ENCODE measurements at regions not wholly inside any gene's neighbourhood (a gene's known extent, or its start where the extent isn't known, plus 50 kb on each side); places are given as distances from the start of the nearest gene placed in this dataset.

DNA sequence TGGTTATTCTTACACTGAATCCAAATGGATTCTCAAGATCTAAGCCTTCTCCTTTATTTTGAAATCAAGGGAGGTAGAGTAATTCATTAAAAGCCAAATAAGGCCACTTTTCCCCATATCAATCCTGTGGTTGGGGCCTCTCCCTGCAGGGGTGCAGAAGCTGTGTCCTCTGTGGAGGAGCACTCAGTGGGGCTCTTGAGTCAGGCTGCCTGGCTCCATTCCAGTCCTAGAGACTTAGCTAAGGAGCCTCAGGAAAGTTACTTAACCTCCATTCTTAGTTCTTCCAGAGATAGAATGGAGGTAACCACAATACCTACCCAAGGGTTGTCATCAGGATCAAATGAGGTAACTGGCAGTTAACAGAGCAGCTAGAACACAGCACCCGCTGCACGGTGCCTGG, 564.3 kb downstream of the CMPK2 start:
- DNase-seq = no peak

DNA sequence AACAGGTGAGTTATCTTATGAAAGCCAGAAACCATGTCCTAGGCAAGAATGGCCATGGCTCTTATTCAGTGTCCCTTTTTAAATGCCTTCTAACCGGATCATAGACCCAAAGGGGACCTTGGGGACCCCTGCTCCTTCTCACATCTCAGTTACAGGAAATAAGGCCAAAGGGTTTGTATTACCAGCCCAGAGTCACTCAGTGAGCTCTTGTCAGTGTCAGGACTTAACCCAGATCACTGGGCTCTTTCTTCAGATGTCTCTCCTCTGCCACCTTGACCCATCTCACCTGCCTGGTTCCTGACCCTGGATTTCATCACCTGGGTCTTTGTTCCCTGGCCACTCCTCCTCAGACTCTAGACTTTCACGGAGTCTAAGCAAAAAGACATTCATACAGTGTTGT, 556.7 kb downstream of the CMPK2 start:
- no peak for DNase-seq

DNA sequence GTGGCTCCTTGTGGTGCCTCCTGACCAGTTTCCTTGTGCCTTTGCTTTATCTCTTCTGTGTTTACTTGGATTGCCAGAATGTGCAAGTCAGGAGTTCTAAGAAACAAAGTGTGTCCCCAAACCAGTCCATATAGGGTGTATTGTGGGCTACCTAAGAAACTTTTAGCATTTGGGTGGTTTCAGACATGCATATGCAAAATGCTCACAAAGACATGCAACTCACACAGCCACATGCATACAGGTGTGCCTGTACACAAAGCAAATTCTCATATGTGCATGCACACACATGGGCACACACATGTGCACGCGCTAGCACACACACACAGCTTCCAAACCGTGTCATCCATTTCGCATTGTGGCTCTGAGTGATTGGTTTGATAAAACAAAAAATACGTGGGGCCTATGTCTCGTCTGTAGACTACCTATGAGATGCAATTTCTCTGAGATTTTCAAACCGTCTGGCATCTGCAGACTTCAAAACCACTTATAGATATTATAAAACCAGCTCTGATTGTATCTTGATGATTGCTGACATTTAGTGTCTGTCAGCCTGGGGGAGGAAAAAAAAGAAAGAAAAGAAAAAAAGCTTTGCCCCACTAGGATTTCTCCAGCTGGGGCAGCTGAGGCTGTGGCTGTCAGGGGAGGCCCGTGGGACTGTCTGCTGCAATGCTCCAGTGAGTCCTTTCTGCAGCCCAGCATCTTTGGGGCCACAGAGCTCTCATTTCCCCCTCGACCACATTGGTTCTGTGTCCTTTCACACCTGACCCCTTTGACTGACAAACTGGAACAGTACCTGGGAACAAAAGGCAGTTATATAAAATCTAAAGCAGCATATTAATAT, 556.1 kb downstream of the CMPK2 start:
- DNase-seq = no peak

DNA sequence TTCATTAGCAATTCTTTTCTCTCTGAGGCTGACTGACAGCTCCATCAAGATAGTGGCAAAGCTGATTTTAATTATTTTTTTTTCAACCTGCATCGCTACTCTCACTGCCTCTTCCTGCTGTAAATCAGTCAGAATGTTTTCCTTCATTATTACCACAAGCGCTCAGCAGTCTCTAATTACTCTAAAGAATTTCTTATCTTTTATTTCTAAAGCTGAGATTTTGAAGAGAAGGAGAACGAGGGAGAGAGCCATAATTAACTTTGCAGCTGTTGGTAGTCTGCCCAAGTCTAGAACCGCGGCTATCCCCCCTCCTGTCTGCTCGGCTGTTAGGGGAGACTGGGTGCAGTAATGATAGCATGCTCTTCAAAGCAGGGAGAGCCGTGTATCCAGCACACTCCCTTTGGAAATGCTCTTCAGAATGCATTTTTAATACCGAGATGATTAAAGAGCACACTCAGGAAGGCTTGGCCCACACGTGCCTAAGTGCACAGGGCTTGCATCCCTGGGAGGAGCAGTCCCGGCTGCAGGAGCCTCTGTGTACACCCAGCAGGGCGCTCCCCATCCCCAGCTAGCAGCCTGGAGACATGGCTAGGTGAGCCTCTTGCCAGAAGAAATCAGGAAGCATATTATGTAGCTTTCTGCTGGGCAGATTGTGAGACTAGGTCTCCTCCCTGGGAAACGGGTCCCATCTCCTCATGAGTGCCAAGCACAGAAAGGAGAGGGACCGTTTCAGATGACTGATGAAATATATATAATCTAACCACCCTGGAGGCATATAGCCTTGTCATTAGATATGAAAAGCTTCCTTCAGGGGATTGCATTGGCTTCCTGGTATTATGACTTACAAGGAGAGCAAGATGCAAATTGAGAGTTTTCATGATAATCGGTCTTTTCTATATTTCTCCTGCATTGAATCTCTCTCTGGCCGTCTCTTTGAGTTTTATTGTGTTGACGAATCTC, 555.2 kb downstream of the CMPK2 start:
- DNase-seq = no peak

DNA sequence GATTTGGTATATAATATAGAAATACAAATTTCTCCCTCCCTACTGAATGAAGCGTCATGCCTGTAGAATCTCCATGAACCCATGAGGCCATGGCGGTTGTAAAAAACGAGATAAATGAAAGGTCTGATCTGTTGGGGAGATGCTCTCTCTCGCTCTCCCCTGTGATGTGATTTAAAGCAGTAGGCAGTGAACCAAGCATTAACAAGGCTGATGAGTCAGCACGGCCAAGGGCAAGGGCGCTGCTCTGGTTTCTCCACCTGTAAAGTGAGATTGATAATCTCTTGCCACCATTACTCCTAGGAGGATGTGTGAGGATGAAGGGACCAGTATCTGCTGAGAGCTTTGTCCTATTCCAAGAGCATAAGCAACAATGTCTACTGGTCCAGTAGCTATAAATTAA, 553.3 kb downstream of the CMPK2 start:
- no peak for DNase-seq

DNA sequence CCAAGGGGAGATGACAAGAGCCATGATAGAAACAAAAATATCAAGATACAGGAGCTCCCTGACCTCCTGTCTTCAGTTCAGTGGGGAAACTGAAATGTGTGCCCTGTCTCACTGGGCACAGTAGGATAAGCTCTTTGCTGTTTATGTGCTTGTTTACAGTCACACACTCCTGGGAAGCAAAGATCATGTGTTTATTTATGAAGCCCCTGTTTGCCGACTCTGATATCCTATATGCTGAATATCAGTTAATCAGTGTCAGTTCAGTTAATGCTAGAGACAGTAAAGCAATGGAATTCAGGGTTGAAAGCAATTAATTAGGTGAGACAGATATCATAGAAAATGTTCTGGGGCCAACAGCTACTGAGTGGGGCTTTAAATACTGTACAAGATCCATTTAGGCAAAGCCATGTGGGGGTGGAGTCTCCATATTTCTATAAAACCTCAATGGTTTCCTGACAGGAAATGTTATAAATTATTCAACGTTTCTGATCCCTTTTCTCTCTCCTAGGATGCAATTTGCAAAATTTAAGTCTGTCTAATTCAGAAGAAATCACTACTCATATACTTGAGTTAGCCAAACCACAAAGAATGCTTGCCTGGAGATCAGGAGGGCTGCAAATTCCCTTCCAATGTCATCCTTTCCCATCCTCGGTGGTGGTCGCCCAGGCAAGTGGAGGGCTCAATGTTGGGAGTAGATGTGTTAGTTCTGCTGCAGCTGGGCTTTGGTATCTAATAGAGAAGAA, 551.3 kb downstream of the CMPK2 start:
- DNase-seq = no peak

DNA sequence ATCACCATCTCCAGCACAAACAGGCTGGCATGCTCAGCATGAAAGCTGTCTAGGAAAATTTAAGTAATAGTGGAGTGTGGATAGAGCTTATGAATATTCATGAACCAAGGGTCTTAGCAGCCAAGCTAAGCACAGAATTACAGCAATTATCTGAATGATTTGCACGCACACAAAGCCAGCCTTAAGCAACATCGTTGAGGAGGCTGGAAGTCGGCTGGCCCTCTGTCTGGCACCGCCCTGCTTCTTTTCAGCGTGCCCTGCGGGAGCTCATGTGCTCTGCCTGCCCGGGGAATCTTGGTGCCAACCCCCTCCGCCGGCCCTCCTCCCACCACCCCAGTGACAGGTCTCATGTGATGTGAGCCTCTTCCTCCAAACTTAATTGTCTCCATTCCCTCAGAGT, 540.1 kb downstream of the CMPK2 start:
- no peak for DNase-seq

DNA sequence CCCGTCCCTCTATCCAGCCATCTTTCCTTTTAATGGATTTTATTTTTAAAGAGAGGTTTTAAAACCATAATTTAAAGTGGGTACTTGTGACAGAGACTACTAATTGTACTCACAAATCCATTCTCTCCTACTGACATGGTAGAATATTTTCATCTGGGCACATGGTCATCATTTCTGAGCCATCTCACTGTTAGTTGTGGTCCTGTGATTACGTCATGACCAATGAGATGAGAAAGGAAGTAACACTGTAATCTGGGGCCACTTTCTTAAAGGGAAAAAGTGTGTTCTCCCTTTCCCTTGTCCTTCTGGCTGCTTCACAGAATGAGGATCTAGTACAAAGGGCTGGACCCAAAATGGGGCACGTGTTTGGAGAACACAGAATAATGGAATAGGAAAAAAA, 538.7 kb downstream of the CMPK2 start:
- no peak for DNase-seq

DNA sequence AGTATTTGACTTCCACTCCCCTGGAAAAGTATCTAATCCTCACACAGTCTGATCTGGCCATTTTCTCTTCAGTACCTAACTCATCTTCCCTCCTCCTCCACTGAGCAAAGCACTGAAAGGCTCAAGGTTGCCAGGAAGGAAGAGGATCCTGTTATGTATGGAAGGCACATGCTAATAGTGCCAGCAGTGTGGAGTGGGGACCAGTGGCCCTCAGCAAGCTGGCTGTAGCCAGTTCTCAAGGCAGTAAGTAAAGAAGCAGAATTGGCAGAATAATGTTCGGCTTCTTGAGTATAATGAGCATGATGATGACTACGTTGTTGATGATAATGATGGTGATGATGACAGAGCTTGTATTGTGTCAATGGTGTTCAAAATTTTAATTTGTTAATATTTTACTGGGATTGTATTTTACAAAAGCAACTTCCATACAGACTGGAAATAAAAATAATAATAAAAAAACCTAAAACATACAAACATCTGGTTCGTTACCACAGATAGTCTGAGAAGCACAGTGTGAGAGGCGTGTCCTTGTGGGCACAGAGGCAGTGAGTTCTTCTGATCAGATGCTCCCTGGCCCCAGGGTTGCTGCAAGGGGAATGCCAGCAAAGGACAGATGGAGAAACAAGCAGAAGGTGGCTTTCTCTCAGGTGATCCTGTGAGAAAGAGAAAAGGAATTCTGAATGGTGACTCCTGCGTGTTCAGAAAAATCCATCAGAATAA, 528.8 kb downstream of the CMPK2 start:
- no peak for DNase-seq

DNA sequence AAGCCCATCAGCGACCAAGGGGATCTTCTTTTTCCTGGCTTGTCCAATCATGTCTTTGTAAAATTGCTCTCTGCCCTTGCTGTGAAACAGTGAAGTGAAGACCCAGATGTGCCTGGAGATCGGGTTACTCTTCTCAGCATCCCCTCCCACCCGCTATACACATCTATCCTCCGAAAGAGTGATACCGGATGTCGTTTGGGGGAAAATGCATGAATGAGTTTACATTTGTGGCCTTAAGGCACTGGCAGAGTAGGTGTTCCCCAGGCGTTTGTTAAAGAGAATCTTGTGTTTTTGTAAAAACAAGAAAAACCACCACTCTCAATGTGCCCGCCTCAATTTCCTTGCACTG, 528.3 kb downstream of the CMPK2 start:
- no peak for DNase-seq

DNA sequence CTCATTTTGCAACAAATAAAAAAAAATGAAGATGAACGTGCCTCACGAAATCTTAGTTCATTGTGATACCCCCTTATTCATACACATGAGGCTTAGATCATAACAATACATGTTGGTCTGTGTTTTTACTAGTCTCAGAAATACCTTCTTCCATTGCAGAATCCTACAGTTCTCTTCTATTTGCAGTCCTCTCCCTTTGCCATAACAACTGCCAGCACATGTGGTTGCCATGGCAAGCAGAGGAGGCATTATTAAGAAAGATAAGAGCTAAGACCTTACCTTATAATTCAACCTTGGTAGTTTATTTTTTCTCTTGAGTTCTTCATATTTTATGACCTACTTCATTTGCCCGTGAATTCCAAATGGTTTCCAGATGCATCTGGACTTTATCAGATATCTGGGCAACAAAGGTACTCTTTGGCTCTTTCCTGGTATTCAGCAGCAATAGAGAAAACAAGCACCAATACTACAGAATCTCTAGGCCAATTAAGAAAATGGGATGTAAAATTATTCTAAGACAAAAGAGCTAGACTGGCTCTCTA, 524.0 kb downstream of the CMPK2 start:
- no peak for DNase-seq

DNA sequence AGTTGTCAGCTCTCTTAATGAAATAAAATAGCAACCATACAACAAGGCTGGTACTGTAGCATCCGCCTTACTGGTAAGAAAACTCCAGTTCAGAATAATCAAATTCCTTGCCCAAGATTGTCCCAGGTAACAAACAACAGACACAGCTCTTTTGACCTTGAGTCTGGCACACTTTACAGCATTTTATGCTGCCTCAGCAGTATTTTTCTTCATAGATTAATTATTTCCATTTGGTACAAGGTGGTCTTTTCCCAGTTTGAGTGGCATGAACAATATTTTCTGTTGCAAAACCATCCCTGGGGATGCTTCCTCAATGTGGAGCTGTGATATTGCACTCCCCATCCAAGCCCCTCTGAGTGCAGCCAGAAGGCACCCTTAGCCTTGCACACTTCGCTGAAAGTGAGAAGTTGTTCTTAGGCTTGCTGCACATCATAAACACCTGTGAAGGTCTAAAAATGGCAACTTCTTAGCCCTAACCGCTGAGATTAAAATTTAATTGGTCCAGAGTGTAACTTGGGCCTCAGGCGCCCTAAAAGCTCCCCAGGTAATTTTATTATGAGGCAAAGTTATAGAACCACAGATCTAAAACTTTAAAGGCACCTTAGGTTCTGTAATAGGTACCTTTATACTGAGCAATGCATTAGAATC, 523.3 kb downstream of the CMPK2 start:
- no peak for DNase-seq

DNA sequence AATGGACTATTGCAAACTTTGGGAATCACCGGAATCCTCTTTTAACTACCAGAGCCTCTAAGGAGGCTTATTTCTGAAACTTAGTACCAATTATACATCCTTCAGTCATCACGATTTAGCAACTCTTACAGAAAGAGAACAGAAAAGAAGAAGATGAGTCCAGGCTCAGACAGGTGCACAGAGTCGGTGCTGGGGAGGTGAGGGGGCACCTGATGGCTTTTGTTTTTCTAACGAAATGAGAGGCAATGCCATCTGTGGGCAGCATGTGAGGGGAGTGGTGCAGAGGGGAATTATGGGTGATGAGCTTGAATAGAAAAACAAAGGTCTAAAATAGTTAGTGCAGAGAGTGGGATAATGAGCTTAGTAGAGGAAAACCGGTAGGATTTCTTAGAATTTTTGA, 522.6 kb downstream of the CMPK2 start:
- DNase-seq = no peak

DNA sequence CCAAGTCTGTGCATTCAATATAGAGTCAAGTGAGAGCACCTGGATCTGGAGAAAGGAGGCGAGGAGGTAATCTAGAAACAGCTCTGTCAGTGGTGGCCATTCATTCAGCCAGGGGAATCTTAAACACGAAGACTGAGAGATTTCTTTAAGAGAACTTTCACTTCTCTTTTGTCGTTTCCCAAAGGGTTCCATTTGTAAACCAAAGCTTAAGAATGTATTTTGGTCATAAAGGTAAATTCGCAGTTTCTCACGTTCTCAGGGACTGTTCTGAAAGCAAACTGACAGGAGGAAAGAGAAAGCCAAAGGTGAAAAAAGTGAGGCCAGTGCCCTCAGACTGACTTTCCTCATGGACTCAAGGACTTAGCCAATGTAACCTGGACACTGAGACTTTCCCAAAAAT, 513.5 kb downstream of the CMPK2 start:
- DNase-seq = no peak

DNA sequence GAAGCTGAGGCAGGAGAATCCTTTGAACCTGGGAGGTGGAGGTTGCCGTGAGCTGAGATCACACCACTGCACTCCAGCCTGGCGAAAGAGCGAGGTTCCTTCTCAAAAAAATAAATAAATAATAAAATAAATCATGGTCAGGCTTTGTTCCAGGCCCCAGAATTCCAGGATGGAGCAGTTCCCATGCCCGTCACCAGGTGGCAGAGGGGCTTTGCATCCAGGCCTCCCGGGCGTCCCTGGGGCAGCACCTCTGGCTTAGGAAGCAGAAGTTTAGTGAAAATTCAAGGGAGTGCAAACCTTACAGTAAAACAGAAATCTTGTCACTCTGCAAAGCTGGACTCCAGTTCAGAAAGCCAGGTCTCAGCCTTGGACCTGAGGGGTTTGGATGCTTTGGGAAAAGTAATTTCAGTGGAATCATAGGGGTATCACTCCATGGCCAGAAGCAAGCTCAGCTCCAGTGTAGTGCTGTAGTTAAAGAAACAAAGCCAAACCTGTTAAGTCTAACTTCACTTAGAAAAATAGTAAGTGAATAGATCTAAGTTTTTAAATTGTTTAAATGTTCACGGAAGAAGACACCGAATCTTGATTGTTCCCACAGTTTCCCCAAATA, 512.7 kb downstream of the CMPK2 start:
- DNase-seq = no peak

DNA sequence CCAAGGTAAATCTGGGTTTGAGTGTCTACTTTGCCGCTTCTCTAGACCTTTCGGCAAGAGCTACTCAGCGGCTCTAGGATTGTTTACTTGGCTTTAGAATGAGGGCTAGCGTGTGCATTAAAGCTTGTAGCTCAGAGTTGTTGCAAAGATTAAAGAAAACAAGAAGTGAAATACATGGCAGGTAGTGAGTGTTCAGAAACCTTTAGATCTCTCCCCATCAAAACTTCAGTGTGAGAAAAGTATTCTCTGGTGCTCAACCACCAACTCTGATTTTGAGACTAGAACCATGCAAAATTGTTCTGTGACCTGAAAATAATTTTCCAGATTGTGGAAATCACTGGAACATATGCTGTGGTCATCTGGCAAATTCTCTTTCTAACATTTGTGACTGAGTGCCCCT, 512.0 kb downstream of the CMPK2 start:
- no peak for DNase-seq

DNA sequence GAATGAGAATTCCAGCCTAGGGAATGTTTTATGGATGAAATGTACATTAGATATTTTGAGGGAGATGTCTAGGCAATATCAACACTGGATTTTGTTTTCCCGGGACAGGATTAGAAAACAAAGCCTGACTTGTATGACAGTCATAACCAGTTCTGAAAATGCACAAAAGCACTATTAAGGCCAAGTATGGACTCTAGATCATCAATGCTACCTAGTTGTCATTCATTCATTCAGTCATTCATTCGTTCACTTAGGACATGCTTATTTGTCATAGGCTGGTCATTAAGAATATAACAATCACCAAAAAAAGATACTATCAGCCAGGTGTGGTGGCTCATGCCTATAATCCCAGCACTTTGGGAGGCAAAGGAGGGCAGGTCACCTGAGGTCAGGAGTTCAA, 511.2 kb downstream of the CMPK2 start:
- DNase-seq = no peak

DNA sequence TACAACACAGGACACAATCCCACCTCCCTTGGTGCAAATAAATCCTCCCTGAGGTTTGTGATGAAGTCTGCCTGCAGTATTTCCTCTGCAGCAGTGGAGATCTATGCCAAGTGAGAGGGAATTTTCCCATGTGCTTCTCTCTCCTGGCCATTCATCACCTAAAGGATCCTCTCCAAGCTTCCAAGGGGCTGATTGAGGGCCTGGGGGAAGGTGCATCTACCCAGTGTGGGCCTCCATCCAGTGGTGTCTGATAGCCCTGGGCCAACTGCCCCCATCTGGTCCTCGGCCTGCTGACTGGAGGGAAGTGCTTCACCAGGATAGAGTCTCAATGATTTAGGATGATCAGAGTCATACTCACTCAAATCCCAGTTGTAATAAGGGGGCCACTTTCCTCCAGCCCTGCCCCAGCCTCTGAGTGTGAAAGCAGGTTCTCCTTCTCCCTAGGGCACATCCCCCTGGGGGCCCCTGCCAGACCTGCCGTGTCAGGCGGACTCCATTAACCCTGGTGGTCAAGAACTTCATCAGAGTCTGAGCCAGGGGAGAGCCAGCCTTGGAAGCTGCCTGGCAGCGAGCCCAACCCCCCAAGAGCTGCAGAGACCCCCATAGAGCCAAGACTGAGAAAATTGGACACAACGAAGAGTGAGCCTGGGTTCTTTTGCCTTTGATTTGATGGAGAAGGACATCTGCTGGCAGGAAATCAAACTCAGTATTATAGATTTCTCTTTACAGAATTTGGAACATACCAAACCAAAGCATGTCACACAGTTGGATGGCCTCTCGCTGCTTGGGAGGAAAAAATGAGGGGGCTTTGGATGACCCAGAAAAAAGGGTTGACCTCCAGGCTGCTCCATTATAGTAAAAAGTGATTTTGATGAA, 509.6 kb downstream of the CMPK2 start:
- no peak for DNase-seq

DNA sequence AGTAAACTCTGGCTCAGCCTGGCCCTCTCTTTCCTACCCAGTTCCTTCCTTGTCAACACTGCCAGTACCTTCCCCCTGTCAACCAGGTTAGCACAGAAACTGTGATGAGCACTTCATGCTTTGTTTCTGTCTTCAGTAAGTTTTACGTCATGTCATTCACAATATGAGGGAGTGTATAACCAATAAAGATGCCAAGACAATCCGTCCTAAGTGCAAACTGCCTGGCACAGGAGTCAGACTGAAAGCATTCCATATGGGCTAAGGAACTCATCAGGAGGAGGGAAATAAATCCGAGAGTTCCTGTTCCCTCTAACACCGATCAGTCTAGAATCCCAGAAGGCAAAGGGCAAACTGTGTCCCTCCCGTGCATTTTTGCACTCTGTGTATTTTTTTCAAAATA, 507.2 kb downstream of the CMPK2 start:
- no peak for DNase-seq

DNA sequence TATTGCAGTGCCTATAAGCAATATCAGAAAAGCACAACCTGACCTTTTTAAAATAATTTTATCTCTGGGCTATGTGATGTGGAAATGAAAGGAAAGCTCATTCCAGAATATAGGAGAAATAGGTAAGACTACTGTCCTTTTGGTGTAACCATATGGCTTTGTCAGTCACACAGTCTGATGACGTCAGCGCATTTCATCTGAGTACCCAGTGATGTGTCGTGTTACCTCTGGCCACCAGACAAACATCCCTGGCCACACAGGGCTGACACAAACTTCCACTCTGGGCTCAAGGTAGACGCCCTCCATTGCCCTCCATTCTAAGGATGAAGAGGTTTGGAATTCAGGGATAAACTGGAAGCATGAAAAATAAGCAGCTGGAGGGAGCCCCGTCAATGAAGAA, 506.7 kb downstream of the CMPK2 start:
- DNase-seq = no peak
